ENCODE measurements at regions not wholly inside any gene's neighbourhood (a gene's known extent, or its start where the extent isn't known, plus 50 kb on each side); places are given as distances from the start of the nearest gene placed in this dataset.
"Not testable (repeated sequence)": the region's sequence is repeated elsewhere in the genome, so short reads cannot be mapped to it uniquely, and the experiment has no call there.

- DNase-seq (ENCODE audit: low read depth, low spot score), result no peak
These were observed 109.5 kb upstream of the SLC1A4 start for GRCh38 chr2:64879745-64880144.

DNA sequence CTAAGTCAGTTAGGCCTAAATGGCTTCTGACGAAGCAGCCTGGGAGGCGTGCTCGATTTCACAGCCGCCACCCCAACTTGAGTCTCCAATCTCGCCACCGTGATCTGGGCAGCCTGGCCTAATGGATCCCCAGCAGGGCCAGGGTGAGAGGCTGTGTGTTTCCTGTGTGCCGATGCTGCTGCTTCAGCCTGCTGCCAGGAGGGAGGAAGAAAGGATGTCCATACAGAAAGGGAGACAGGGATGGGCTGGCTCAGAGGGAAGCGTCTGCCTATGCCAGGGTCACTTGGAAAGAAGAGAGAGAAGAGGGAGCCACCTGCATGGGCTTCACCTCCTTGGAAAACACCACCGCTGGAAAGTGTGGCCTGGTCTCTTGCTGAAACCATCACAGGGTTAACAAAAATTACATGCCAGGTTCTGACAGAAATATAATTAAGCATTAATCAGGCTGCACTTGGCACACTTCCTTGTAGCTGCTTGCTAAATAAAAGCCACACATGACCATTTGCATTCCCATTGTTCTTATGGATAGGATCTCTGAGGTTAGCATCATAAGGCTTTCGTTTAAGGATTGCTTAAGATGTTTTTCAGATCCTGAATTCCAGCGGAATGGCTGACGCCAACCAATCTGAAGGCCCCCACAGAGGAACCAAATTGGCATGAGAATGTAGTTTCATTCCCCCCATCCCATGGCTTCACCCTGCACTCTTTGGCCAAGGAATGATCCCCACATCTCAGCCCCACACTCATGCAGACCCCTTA is 108.8 kb upstream of the SLC1A4 start:
- no peak for DNase-seq (ENCODE audit: low read depth, low spot score)

- DNase-seq (ENCODE audit: low read depth, low spot score), result no peak
These were observed 108.1 kb upstream of the SLC1A4 start for GRCh38 chr2:64881037-64881492.

GRCh38 chr2:64887565-64887964 is 101.6 kb upstream of the SLC1A4 start:
- no peak for DNase-seq (ENCODE audit: low read depth, low spot score)

DNA sequence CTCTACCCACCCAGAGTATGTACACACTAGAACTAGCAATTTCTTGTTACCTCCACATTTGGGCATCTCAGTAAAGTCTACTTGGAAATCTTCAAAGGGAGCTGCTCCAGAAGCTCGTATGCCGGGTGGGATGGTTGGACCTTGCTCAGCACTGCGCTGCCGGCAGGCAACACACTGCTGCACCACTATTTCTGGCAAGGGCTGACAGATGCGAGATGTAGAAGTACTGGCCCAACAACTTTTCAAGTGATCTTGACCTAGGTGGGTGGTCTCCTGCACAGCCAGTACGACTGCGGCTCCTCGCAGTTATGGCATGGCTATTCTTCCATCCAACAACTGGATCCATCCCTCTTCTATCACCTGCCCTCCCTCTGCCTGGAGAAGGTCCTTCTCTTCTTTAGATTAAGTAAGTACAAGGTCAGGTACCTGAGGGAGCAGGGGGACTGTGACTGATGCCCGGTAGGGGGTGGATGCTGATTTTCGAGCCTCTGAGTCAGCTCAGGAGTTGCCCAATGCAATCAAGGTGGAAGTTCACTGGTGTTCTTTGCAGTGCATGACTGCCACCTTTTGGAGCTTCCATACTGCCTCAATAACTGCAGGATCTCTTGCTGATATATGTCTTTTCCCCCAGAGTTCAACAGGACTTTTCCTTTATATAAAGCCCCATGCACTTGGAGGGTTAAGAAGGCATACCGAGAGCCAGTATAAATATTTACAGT is 100.4 kb upstream of the SLC1A4 start:
- DNase-seq (ENCODE audit: low read depth, low spot score), result no peak

DNA sequence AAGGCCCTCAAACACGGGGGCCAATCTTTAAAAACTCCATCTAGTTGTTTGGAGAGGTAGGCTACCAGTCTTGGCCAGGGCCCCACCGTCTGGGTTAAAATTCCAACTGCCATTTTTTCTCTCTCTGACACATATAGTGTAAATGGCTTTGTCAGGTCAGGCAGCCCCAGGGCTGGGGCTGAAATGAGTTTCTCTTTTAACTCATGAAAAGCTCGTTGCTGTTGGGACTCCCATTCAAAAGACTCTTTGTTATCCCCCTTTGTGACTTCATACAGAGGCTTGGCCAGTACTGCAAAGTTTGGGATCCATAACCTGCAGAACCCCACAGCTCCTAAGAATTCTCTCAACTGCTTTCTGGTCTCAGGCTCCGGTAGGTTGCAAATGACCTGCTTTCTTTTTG is 99.4 kb upstream of the SLC1A4 start:
- no peak for DNase-seq (ENCODE audit: low read depth, low spot score)

DNA sequence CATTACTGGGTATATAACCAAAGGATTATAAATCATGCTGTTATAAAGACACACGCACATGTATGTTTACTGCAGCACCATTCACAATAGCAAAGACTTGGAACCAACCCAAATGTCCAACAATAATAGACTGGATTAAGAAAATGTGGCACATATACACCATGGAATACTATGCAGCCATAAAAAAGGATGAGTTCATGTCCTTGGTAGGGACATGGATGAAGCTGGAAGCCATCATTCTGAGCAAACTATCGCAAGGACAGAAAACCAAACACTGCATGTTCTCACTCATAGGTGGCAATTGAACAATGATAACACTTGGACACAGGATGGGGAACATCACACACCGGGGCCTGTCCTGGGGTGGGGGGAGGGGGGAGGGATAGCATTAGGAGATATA is 92.6 kb upstream of the SLC1A4 start:
- DNase-seq (ENCODE audit: low read depth, low spot score), result not testable (repeated sequence)

DNA sequence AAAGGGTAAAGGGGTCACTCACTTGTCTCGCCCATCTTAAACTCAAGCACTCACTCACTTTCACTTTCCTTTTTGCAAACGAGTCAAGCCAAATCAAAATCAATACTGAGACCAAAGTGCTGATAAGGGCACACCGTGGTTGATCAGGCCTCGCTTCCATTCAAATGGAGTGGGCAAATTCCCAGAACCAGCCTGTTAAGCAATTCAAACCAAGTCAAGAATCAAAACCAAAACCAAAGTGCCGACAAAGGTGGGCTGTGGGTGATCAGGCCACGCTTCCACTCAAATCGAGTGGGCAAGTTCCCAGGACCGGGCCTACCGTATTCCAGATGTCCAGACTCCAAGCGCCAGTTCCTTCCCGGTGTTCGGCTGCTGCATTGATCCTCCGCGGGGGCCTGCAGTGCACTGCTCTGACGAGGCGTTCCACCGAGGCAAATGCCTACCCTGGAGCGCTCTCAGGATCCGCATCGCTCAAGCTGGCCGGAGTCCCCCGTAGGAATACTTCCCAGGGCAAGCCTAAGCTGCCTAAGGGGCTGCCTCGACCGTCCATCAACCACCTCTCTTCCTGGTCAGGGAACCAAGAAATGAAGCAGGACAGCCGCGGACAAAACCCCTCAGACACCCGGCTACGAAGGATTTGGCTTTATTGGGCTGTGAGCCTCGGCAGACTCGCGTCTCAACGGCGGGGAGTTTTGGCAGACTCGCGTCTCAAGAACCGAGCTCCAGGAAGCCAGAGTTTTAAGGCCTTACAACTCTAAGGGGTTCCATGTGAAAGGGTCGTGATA is 89.9 kb upstream of the SLC1A4 start:
- no peak for DNase-seq (ENCODE audit: low read depth, low spot score)

DNA sequence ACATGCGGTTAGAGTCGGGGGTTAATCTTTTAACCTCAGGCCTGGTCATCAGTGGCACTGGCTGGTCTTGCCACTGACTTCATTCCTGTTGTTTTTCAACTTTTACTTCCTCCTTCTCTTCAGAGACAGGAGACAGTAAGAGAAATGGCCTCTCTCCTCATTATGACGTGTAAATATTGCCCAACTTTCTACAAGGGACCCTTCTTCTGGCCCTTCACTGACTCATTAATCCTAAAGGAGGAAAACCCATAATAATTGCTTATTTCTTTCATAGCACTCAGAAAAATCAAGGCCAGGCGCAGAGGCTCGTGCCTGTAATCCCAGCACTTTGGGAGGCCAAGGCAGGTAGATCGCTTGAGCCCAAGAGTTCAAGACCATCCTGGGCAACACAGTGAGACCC is 89.3 kb upstream of the SLC1A4 start:
- not testable (repeated sequence) for DNase-seq (ENCODE audit: low read depth, low spot score)

DNA sequence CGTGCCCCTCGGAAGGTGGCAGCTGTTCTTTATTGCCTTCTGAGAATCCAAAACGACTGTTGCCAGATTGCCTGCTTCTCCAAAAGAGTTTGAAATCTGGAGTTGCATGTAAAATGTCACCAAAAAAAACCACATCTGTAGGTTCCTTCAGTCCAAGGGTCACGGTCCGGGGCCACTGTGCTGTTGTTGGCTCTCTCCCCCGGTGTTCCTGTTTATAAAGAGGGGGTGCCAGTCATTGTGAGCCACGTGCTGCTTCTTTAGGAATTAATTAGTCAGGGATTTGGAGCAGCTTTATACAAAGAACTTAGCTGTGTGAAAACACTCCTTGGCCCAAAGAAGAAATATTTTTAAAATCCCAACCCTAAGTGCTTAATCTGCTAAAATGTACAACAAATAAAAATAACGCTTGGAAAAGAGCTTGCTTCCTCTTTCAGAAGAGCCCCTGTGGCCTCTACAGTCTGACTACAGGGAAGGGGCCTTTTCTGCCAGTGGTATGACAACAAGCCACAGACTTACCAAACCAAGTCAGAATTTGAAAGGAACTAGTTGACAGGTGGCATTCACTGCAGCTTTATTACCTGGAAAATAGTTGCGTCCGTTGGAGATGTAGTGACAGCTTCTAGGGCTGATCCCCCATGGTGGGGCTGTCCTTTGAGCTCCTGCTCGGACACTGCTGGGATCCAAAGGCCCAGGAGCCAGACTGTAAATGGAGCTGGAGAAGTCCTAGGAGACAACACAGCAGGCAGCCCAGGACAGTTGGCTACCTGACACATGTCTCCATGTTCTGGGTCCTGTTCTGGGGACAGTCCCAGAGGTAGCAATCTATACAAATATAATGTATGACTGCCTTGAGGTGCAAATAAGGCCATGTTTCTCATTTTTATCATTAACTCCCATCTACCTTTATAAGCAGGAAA is 84.5 kb upstream of the SLC1A4 start:
- no peak for DNase-seq (ENCODE audit: low read depth, low spot score)

DNA sequence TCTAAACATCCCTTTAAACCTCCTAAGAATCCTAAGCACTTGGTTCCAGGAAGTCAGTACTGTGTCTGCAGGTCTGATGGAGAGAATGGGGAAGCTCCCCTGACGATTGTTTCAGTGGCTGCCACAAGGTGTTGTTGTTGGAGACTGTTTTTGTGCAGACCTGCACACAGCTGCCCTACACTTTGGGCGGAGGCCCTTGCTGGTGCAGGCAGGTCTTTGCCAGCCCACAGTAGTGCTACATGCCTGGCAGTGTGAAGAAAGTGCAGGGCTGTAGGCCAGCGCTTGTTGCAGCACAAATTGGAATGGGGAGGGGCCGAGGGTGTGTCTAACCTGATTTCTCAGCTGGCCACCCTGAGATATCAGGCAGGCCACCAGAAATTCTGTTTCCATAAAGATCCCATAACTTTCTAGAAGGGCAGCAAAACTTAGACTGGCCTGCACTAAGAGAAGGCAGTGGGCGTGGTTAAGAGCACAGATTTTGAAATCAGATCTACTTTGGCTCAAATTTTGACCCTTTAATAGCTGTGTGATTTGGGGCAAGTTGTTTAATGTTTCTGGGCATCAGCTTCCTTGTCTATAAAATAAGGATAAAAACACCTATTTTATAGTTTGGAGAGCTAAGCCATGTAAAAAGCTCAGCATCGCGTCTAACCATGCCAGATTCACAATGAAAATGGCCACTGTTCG is 83.7 kb upstream of the SLC1A4 start:
- no peak for DNase-seq (ENCODE audit: low read depth, low spot score)

- DNase-seq (ENCODE audit: low read depth, low spot score), result no peak
These were observed 82.2 kb upstream of the SLC1A4 start for GRCh38 chr2:64906853-64907536.

DNA sequence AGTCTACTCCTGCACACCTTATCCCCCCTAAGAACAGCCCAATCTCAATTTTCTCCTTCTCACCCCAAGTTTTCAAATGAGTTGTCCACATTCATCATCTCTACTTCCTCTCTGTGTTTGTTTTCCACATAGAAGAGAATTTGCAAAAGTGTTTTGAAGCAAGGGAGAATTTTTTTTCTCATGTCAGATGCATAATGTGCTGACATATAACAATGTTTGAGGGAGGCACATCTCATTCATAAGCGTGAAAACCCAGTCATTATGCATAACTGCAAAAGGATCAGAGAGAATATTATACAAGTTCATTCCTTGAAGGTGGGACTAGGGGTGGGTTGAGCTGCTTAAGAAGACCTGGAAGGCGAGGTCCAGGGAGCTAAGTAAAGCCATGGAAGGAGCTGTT is 80.8 kb upstream of the SLC1A4 start:
- DNase-seq (ENCODE audit: low read depth, low spot score), result no peak

DNA sequence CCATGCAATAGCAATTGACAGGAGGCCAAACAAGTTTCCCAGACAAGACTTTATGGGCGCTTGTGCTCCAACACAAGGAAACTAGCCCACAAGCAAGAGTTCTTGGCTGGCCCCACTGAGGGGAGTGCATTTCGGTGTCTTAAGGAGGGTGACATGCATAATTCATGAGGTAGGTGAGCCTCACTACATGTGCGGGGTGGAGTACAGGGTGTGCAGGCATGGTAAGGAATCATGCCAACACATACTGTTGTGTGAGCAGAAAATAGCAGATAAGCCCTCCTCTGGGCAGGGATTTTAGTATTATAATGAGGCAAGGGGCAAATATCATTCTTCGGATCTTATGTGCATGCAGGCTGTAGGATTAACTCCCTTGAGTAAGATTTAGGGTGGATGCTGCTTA is 78.7 kb upstream of the SLC1A4 start:
- DNase-seq (ENCODE audit: low read depth, low spot score), result no peak

- DNase-seq (ENCODE audit: low read depth, low spot score), result no peak
These were observed 78.2 kb upstream of the SLC1A4 start for GRCh38 chr2:64910972-64911433.

DNA sequence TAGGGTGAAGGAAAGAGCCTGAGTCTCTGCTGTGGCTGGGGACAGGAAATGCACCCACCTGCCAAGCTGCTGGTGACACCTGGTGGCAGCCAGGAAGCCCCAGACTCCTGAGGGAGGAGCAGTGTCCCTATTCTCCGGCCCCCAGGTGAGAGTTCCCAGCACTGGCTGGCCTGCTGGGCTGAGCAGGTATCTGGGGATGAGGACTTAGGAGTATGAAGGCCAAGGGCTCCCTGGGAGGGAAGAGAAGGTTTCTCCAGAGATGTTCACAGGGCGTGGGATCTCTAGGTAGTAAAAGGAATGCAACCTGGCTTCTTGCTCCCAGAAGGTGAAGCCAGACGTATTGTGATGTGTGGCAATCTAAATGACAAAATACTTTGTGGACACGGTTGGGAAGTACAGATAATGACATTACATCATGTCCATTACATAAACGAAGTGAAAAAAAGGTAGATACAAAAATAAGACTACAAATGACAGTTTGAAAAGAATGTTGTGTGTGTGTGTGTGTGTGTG is 75.8 kb upstream of the SLC1A4 start:
- DNase-seq (ENCODE audit: low read depth, low spot score), result no peak

DNA sequence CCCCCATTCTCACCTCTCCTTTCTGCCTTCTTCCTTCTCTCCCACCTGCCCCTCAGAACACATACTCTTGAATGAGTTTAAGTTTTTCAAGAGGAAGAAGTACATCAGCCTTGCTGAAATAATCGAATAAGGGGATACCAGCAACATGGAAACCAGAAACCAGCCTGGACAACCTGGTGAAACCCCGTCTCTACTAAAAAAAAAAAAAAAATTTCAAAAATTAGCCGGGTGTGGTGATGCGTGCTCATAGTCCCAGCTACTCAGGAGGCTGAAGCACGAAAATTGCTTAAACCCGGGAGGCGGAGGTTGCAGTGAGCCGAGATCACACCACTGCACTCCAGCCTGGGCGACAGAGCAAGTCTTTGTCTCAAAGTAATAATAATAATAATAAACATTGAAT is 75.0 kb upstream of the SLC1A4 start:
- no peak for DNase-seq (ENCODE audit: low read depth, low spot score)

DNA sequence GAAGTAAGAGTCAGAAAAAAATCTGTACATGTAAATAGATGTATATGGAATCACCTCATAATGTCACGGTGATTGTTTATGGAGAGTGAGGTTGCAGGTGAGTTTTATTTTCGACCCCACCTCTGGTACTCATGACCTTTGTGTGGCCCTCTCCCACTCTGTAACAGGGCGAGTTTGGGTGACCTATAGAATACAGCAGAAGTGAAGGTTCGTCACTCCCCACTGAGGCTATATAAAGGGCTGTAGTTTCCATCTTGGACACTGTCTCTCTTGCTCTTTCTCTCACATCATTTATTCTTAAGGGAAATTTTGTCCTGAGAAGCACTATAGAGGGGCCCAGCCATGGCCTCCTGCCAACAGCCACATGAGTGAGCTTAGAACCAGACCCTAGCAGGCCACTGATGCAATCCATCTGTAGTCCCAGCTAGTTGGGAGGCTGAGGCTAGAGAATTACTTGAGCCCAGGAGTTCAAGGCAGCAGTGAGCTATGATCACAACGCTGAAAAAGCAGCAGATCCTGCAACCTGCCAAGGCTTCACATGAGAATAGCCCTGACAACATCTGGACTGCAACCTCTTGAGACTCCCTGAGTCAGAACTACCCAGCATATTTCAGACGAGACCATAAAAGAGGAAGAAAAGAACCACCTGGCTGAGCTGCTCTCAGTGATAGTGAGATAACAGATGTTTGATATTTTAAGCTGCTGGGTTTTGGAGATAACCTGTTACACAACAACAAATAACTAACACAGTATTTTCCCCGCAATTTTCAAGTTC is 74.3 kb upstream of the SLC1A4 start:
- DNase-seq (ENCODE audit: low read depth, low spot score), result no peak

- no peak for DNase-seq (ENCODE audit: low read depth, low spot score)
These were observed 73.7 kb upstream of the SLC1A4 start for GRCh38 chr2:64915510-64915900.
